ENCODE measurements at regions not wholly inside any gene's neighbourhood (a gene's known extent, or its start where the extent isn't known, plus 50 kb on each side); places are given as distances from the start of the nearest gene placed in this dataset.

- H3K27me3 ChIP-seq (ENCODE audit: control insufficient read depth, extremely low read depth, insufficient read depth, low read length) = no peaks in the 10 kb centered on the region
- H3K9me1 ChIP-seq (ENCODE audit: control insufficient read depth, extremely low read depth, insufficient read depth, low read length) = no peaks in the 10 kb centered on the region
- no peak overlapping the region for H3K27ac ChIP-seq (ENCODE audit: control insufficient read depth, insufficient read depth, low read length)
- H3K4me2 ChIP-seq (ENCODE audit: control insufficient read depth, extremely low read depth, insufficient read depth, low read depth, low read length) = no peak overlapping the region
- no peak overlapping the region for H3K9ac ChIP-seq (ENCODE audit: control insufficient read depth, extremely low read depth, insufficient read depth, low read length)
- H4K20me1 ChIP-seq (ENCODE audit: control insufficient read depth, extremely low read depth, insufficient read depth, low read length) = no peaks in the 10 kb centered on the region
- no peak overlapping the region for H3K4me3 ChIP-seq (ENCODE audit: control insufficient read depth in 2 of 3, extremely low read depth in 1 of 3, insufficient read depth in 2 of 3, low read depth in 1 of 3, low read length in 3 of 3)
- H3K79me2 ChIP-seq (ENCODE audit: control insufficient read depth, insufficient read depth, low read length) = no peaks in the 10 kb centered on the region
- no peak for TF ChIP-seq EZH2 (IDR thresholded peaks at IDR 0.05; ENCODE audit: low read length)
- peak; percentile 82 to 89 (median 82) for TF ChIP-seq CTCF (optimal IDR thresholded peaks at IDR 0.05 in 1 of 3, IDR thresholded peaks at IDR 0.05 in 1 of 3, conservative IDR thresholded peaks at IDR 0.05 in 1 of 3; ENCODE audit: extremely low read depth in 1 of 3, insufficient read depth in 2 of 3, low read length in 3 of 3)
- DNase-seq (ENCODE audit: low read depth, low spot score) = no peak
- no peaks in the 10 kb centered on the region for H3K4me1 ChIP-seq (ENCODE audit: control insufficient read depth, extremely low read depth, insufficient read depth, low read length)
- no peak overlapping the region for H2AFZ ChIP-seq (ENCODE audit: control insufficient read depth, low read length)
- H3K36me3 ChIP-seq (ENCODE audit: control insufficient read depth in 2 of 2, extremely low read depth in 1 of 2, insufficient read depth in 2 of 2, low read length in 2 of 2) = no peaks in the 10 kb centered on the region
- dilution Hi-C loops (cut with MboI; ENCODE audit: extremely low pct_ligation_motif_present, low sequenced_read_pairs) = loop anchor here (25.0 kb wide), 1 partner anchor 616 kb away; no protein-coding TSS in a partner anchor
- H3K9me3 ChIP-seq (ENCODE audit: control insufficient read depth, low read depth, low read length) = no peaks in the 10 kb centered on the region
- FAIRE-seq = no peak
These were observed 73.3 kb downstream of the OTOR start for GRCh38 chr20:16821211-16822089.

GRCh38 chr20:16824664-16825063, 76.5 kb downstream of the OTOR start:
- Histone ChIP-seq H3K36me3 (ENCODE audit: control insufficient read depth in 2 of 2, extremely low read depth in 1 of 2, insufficient read depth in 2 of 2, low read length in 2 of 2) (no peaks in the 10 kb centered on the region), H3K4me2 (ENCODE audit: control insufficient read depth, extremely low read depth, insufficient read depth, low read depth, low read length) (no peak overlapping the region), H2AFZ (ENCODE audit: control insufficient read depth, low read length) (no peak overlapping the region), H4K20me1 (ENCODE audit: control insufficient read depth, extremely low read depth, insufficient read depth, low read length) (no peaks in the 10 kb centered on the region), H3K9me1 (ENCODE audit: control insufficient read depth, extremely low read depth, insufficient read depth, low read length) (no peaks in the 10 kb centered on the region), H3K4me3 (ENCODE audit: control insufficient read depth in 2 of 3, extremely low read depth in 1 of 3, insufficient read depth in 2 of 3, low read depth in 1 of 3, low read length in 3 of 3) (no peak overlapping the region), H3K9ac (ENCODE audit: control insufficient read depth, extremely low read depth, insufficient read depth, low read length) (no peak overlapping the region), H3K4me1 (ENCODE audit: control insufficient read depth, extremely low read depth, insufficient read depth, low read length) (no peaks in the 10 kb centered on the region), H3K79me2 (ENCODE audit: control insufficient read depth, insufficient read depth, low read length) (no peaks in the 10 kb centered on the region), H3K27me3 (ENCODE audit: control insufficient read depth, extremely low read depth, insufficient read depth, low read length) (no peaks in the 10 kb centered on the region), H3K27ac (ENCODE audit: control insufficient read depth, insufficient read depth, low read length) (no peak overlapping the region), H3K9me3 (ENCODE audit: control insufficient read depth, low read depth, low read length) (no peaks in the 10 kb centered on the region)
- no peak for TF ChIP-seq EZH2 (IDR thresholded peaks at IDR 0.05; ENCODE audit: low read length)
- TF ChIP-seq CTCF (optimal IDR thresholded peaks at IDR 0.05 in 1 of 3, IDR thresholded peaks at IDR 0.05 in 1 of 3, conservative IDR thresholded peaks at IDR 0.05 in 1 of 3; ENCODE audit: extremely low read depth in 1 of 3, insufficient read depth in 2 of 3, low read length in 3 of 3) = no peak
- dilution Hi-C loops (cut with MboI; ENCODE audit: extremely low pct_ligation_motif_present, low sequenced_read_pairs) = loop anchor here (25.0 kb wide), 1 partner anchor 613 kb away; no protein-coding TSS in a partner anchor
- DNase-seq (ENCODE audit: low read depth, low spot score) (no peak), FAIRE-seq (no peak)

Measured in keratinocyte (primary cell).